Kidney (tissue), 13 donors: ENCODE measurements at regions not wholly inside any gene's neighbourhood (a gene's known extent, or its start where the extent isn't known, plus 50 kb on each side); places are given as distances from the start of the nearest gene placed in this dataset.

Experiments
- DNase-seq, 5 donors: peaks; one replicate each; pipeline ENCODE4 v3.0.0-alpha.2; 2013 to 2020
- FAIRE-seq: peaks from 2 replicates; lab custom pipeline; 2012; peaks lifted over from hg19 to GRCh38; lab: Jason Lieb, UNC
- H3K27ac ChIP-seq, 2 donors: one replicate each; pipeline ENCODE4 v1.7.0; 2013; ENCODE audit warnings: low read depth in 2 of 2, low read length in 2 of 2, inconsistent platforms in 1 of 2
- H3K27me3 ChIP-seq: one replicate; pipeline ENCODE4 v1.7.1; 2013; ENCODE audit warnings: low read length, inconsistent platforms; ENCODE audit not compliant: control insufficient read depth, insufficient read depth
- H3K36me3 ChIP-seq, 3 donors: one replicate each; pipeline versions ENCODE4 v1.7.0 to v1.7.1; 2013; ENCODE audit warnings: low read length in 3 of 3, control low read depth in 1 of 3, inconsistent platforms in 1 of 3; ENCODE audit not compliant: insufficient read depth in 3 of 3, control insufficient read depth in 2 of 3
- H3K4me1 ChIP-seq, 3 donors: one replicate each; pipeline versions ENCODE4 v1.7.0 to v1.7.1; 2013; ENCODE audit warnings: low read length in 3 of 3, inconsistent platforms in 1 of 3, low read depth in 1 of 3; ENCODE audit not compliant: control insufficient read depth in 2 of 3, insufficient read depth in 2 of 3
- H3K4me3 ChIP-seq, 3 donors: one replicate each; pipeline versions ENCODE4 v1.7.0 to v1.8.1; 2013; ENCODE audit warnings: low read length in 3 of 3, control low read depth in 1 of 3, inconsistent platforms in 1 of 3
- H3K9ac ChIP-seq, 3 donors: one replicate each; pipeline versions ENCODE4 v1.7.0 to v1.7.1; 2013; ENCODE audit warnings: low read length in 3 of 3, control low read depth in 1 of 3, inconsistent platforms in 1 of 3
- H3K9me3 ChIP-seq, 3 donors: one replicate each; pipeline versions ENCODE4 v1.7.0 to v1.7.1; 2013; ENCODE audit warnings: low read length in 3 of 3, control low read depth in 1 of 3, inconsistent platforms in 1 of 3; ENCODE audit not compliant: control insufficient read depth in 2 of 3, insufficient read depth in 1 of 3
- intact Hi-C: fragments of 100-400 bp; cut with DNase I; formaldehyde crosslinking; loops from one replicate; pipeline ENCODE4 v1.11.1; 2022
- TF ChIP-seq, protein P1 (sequence below): IDR thresholded peaks from 3 replicates; pipeline ENCODE4 v1.5.1; 2012; ENCODE audit warnings: mild to moderate bottlenecking, moderate library complexity, borderline replicate concordance; ENCODE audit not compliant: insufficient read depth; ENCODE audit errors: extremely low read depth
- donor health status: control.
- donor health status: control.
- donor health status: control.
- donor health status: control.
- donor health status: control.
- donor health status: DM: yes; HTN: yes; CAD: no.
- donor health status: Normal renal cell carcinoma (clear cell type).

DNA sequence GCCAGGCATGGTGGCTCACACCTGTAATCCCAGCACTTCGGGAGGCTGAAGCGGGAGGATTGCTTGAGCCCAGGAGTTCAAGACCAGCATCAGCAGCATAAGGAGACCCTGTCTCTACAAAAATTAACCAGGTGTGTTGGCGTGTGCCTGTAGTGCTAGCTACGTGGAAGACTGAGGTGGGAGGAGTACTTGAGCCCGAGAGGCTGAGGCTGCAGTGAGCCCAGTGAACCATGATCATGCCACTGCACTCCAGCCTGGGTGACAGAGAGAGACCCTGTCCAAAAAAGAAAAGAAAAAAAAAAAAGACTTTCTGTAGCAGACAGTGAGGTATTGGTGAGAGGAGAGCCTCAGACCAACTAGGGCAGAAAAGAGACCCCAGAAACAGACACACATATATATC is 263.8 kb downstream of the XXYLT1 start:
- Histone ChIP-seq H3K27ac (no peak overlapping the region), H3K36me3 (no peaks in the 10 kb centered on the region), H3K4me3 (no peak overlapping the region), H3K4me1 (peaks cover 0 to 3% (median 3%) of the 10 kb centered on the region in 3 donors), H3K9ac (no peak overlapping the region), H3K27me3 (no peaks in the 10 kb centered on the region), H3K9me3 (no peaks in the 10 kb centered on the region)
- intact Hi-C loops: no loop called here
- DNase-seq: peak in 1 of 5 donors; percentile 28
- FAIRE-seq: no peak
- TF ChIP-seq, protein P1, sequence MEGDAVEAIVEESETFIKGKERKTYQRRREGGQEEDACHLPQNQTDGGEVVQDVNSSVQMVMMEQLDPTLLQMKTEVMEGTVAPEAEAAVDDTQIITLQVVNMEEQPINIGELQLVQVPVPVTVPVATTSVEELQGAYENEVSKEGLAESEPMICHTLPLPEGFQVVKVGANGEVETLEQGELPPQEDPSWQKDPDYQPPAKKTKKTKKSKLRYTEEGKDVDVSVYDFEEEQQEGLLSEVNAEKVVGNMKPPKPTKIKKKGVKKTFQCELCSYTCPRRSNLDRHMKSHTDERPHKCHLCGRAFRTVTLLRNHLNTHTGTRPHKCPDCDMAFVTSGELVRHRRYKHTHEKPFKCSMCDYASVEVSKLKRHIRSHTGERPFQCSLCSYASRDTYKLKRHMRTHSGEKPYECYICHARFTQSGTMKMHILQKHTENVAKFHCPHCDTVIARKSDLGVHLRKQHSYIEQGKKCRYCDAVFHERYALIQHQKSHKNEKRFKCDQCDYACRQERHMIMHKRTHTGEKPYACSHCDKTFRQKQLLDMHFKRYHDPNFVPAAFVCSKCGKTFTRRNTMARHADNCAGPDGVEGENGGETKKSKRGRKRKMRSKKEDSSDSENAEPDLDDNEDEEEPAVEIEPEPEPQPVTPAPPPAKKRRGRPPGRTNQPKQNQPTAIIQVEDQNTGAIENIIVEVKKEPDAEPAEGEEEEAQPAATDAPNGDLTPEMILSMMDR: no peak

DNA sequence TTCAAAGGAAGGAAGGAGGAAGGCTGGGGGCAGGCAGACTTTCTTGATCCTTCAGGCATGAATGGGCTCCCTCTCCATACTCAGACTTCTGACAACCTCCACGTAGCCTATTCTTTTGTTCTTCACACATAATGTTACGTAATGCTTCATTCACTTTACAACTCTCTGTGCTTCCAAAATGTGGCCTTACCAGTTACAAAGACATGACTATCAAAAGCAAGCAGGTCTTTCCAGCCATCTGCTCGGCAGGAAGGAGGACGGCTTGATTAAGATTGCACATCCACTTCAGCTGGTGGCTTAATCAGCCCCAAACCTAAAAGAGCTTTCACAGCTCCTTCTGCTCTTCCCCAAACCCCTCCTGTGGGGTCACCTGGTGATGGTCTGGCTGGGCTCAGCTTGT is 263.2 kb downstream of the XXYLT1 start:
- TF ChIP-seq, protein P1: no peak
- Histone ChIP-seq H3K9me3 (no peaks in the 10 kb centered on the region), H3K4me1 (peaks cover 0 to 2% (median 0%) of the 10 kb centered on the region in 3 donors), H3K27ac (no peak overlapping the region), H3K36me3 (no peaks in the 10 kb centered on the region), H3K27me3 (no peaks in the 10 kb centered on the region), H3K4me3 (no peak overlapping the region), H3K9ac (no peak overlapping the region)
- no peak for FAIRE-seq
- no peak for DNase-seq
- intact Hi-C loops: no loop called here

DNA sequence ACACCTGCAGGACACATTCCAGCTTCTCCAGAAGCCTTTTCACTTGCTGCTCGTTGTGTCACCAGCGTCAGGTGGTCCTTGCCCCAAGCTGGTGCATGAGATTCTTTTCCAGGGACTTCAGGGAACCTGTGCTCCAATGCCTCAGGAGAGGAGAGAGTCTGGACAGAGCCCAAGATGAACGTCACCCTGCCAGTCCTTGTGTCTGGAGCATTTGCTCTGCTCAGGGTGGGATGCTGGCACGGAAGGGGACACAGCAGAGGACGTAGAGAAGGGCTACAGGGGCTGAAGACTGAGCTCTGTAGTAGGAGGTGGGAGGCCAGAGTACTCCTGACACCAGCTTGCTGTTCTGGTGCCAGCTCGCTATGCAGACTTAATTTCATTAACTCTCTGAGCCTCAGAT is 262.1 kb downstream of the XXYLT1 start:
- Histone ChIP-seq H3K27me3 (no peaks in the 10 kb centered on the region), H3K27ac (no peak overlapping the region), H3K4me1 (no peaks in the 10 kb centered on the region), H3K4me3 (no peak overlapping the region), H3K9ac (no peak overlapping the region), H3K9me3 (no peaks in the 10 kb centered on the region), H3K36me3 (no peaks in the 10 kb centered on the region)
- intact Hi-C loops: no loop called here
- DNase-seq: peak in 1 of 5 donors; percentile 9
- FAIRE-seq: no peak
- TF ChIP-seq, protein P1: no peak

DNA sequence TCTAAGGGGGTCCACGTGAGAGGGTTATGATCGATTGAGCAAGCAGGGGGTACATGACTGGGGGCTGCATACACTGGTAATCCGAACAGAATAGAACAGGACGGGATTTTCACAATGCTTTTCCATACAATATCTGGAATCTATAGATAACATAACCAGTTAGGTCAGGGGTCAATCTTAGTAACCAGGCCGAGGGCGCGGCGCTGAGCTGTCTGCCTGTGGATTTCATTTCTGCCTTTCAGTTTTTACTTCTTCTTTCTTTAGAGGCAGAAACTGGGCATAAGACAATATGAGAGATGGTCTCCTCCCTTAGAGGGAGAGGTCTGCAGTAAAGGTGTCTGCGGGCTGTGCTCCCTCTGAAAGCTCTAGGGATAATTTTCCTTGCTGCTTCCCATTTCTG is 261.3 kb downstream of the XXYLT1 start:
- no peaks in the 10 kb centered on the region for H3K27me3 ChIP-seq
- no peak overlapping the region for H3K4me3 ChIP-seq
- no peaks in the 10 kb centered on the region for H3K36me3 ChIP-seq
- FAIRE-seq (no peak), DNase-seq (no peak)
- no peaks in the 10 kb centered on the region for H3K9me3 ChIP-seq
- intact Hi-C loops: no loop called here
- no peaks in the 10 kb centered on the region for H3K4me1 ChIP-seq
- no peak overlapping the region for H3K9ac ChIP-seq
- H3K27ac ChIP-seq: no peak overlapping the region
- TF ChIP-seq, protein P1: no peak
